Upper lobe of right lung (tissue), 1 donor: ENCODE measurements at regions not wholly inside any gene's neighbourhood (a gene's known extent, or its start where the extent isn't known, plus 50 kb on each side); places are given as distances from the start of the nearest gene placed in this dataset.

ENCODE experiments used
- ATAC-seq: fragments of 200-7000 bp; cut with Tn5 transposase; one replicate; pipeline ENCODE4 v1.9.1; 2020; ENCODE audit warnings: mild to moderate bottlenecking, moderate library complexity
- DNase-seq: peaks from one replicate; pipeline ENCODE4 v3.0.0-alpha.2; 2020
- H3K27ac ChIP-seq: fragments of 200-600 bp; one replicate; pipeline ENCODE4 v1.8.0; 2022
- H3K27me3 ChIP-seq: fragments of 200-600 bp; one replicate; pipeline ENCODE4 v1.8.0; 2022; ENCODE audit warnings: mild to moderate bottlenecking
- H3K36me3 ChIP-seq: fragments of 200-600 bp; one replicate; pipeline ENCODE4 v1.8.0; 2022
- H3K4me1 ChIP-seq: fragments of 200-600 bp; one replicate; pipeline ENCODE4 v1.8.0; 2022
- H3K4me3 ChIP-seq: fragments of 200-600 bp; one replicate; pipeline ENCODE4 v1.8.0; 2022; ENCODE audit warnings: mild to moderate bottlenecking
- H3K9me3 ChIP-seq: fragments of 200-600 bp; one replicate; pipeline ENCODE4 v1.8.0; 2022
- intact Hi-C: fragments of 100-400 bp; cut with DNase I; formaldehyde crosslinking; loops from one replicate; pipeline ENCODE4 v1.11.0; 2022
- TF ChIP-seq, protein P1 (sequence below): fragments of 200-600 bp; IDR thresholded peaks from one replicate; pipeline ENCODE4 v1.8.0; 2022; ENCODE audit warnings: antibody characterized with exemption
- donor health status: DM: no; HTN: yes; CAD: no; lungs with severe emphysema.

DNA sequence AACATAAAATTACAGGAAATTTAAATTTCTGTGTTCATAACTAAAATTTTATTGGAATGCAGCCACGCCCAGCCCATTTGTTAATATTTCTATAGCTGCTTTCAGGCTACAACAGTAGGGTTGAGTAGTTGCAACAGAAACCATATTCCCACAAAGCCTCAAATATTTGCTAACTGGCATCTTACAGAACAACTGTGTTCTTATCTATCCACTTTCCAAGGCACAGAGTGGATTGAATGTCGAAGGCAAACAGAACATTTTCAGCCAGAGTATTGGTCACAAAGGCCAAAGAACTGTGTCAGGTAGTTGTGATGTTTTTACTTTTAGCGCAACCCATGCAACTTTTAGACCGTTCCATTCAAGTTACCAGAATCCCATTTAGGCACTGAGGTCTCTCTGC lies 51.1 kb upstream of the OPN4 start:
- no peaks in the 10 kb centered on the region for H3K4me1 ChIP-seq
- ATAC-seq (peak; percentile 62), DNase-seq (no peak)
- TF ChIP-seq, protein P1, sequence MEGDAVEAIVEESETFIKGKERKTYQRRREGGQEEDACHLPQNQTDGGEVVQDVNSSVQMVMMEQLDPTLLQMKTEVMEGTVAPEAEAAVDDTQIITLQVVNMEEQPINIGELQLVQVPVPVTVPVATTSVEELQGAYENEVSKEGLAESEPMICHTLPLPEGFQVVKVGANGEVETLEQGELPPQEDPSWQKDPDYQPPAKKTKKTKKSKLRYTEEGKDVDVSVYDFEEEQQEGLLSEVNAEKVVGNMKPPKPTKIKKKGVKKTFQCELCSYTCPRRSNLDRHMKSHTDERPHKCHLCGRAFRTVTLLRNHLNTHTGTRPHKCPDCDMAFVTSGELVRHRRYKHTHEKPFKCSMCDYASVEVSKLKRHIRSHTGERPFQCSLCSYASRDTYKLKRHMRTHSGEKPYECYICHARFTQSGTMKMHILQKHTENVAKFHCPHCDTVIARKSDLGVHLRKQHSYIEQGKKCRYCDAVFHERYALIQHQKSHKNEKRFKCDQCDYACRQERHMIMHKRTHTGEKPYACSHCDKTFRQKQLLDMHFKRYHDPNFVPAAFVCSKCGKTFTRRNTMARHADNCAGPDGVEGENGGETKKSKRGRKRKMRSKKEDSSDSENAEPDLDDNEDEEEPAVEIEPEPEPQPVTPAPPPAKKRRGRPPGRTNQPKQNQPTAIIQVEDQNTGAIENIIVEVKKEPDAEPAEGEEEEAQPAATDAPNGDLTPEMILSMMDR: no peak
- intact Hi-C loops: no loop called here
- H3K27ac ChIP-seq: no peak overlapping the region
- H3K9me3 ChIP-seq: peaks cover 9% of the 10 kb centered on the region
- no peaks in the 10 kb centered on the region for H3K36me3 ChIP-seq
- no peaks in the 10 kb centered on the region for H3K27me3 ChIP-seq
- H3K4me3 ChIP-seq: no peak overlapping the region
